NCI-H2029 (cell line): ENCODE measurements at regions not wholly inside any gene's neighbourhood (a gene's known extent, or its start where the extent isn't known, plus 50 kb on each side); places are given as distances from the start of the nearest gene placed in this dataset.

Experiments used
- DNase-seq: peaks from one replicate; lab custom pipeline; 2025; lab: John Stamatoyannopoulos, UW

GRCh38 chr20:61014491-61014890 lies 237.6 kb upstream of the CDH4 start:
- DNase-seq = no peak

GRCh38 chr20:61015602-61016001 lies 236.5 kb upstream of the CDH4 start:
- DNase-seq = no peak

- no peak for DNase-seq
Observed at GRCh38 chr20:61019322-61019721, 232.7 kb upstream of the CDH4 start.

- no peak for DNase-seq
Observed at GRCh38 chr20:61023612-61024011, 228.4 kb upstream of the CDH4 start.

- DNase-seq = no peak
Observed at GRCh38 chr20:61024390-61024789, 227.7 kb upstream of the CDH4 start.

- DNase-seq = no peak
Observed at GRCh38 chr20:61025536-61025935, 226.5 kb upstream of the CDH4 start.

GRCh38 chr20:61026173-61026572 lies 225.9 kb upstream of the CDH4 start:
- DNase-seq = no peak

- no peak for DNase-seq
Observed at GRCh38 chr20:61026731-61027130, 225.3 kb upstream of the CDH4 start.

GRCh38 chr20:61027218-61027617 lies 224.8 kb upstream of the CDH4 start:
- DNase-seq = no peak

- no peak for DNase-seq
Observed at GRCh38 chr20:61030130-61030529, 221.9 kb upstream of the CDH4 start.

- DNase-seq = no peak
Observed at GRCh38 chr20:61031101-61031830, 220.8 kb upstream of the CDH4 start.

GRCh38 chr20:61037498-61037897 lies 214.6 kb upstream of the CDH4 start:
- no peak for DNase-seq

GRCh38 chr20:61041481-61041880 lies 210.6 kb upstream of the CDH4 start:
- no peak for DNase-seq

- DNase-seq = no peak
Observed at GRCh38 chr20:61042506-61043385, 209.3 kb upstream of the CDH4 start.

GRCh38 chr20:61043681-61044080 lies 208.4 kb upstream of the CDH4 start:
- no peak for DNase-seq

- no peak for DNase-seq
Observed at GRCh38 chr20:61044499-61044898, 207.6 kb upstream of the CDH4 start.

GRCh38 chr20:61045091-61045490 lies 207.0 kb upstream of the CDH4 start:
- DNase-seq = no peak

- DNase-seq = no peak
Observed at GRCh38 chr20:61045876-61046585, 206.0 kb upstream of the CDH4 start.

- DNase-seq = no peak
Observed at GRCh38 chr20:61046721-61047351, 205.2 kb upstream of the CDH4 start.

- DNase-seq = no peak
Observed at GRCh38 chr20:61047515-61047914, 204.5 kb upstream of the CDH4 start.

GRCh38 chr20:61048302-61048701 lies 203.8 kb upstream of the CDH4 start:
- DNase-seq = no peak

- no peak for DNase-seq
Observed at GRCh38 chr20:61049684-61050083, 202.4 kb upstream of the CDH4 start.
